ENCODE measurements at regions not wholly inside any gene's neighbourhood (a gene's known extent, or its start where the extent isn't known, plus 50 kb on each side); places are given as distances from the start of the nearest gene placed in this dataset.

DNA sequence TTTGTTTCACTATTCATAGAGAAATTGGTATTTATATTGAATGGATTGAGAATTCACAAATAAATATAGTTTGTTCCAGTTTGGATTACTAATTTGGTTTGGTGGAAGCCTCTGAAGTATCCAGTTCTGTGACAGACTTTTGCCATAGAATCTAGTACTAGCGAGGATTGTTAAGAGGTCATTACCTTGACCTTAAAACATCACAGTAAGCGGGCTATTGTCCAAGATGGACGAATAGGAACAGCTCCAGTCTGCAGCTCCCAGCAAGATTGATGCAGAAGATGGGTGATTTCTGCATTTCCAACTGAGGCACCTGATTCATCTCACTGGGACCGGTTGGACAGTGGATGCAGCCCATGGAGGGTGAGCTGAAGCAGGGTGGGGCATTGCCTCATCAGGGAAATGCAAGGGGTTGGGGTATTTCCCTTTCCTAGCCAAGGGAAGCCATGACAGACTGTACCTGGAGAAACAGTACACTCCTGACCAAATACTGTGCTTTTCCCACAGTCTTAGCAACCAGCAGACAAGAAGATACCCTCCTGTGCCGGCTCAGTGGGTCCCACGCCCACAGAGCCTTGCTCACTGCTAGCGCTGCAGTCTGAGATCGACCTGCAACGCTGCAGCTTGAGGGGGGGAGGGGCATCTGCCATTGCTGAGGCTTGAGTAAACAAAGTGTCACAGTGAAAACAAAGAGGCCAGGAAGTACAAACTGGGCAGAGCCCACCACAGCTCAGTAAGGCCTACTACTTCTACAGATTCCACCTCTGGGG lies 66.4 kb upstream of the NEDD9 start (continued):
- TF ChIP-seq, protein P1, sequence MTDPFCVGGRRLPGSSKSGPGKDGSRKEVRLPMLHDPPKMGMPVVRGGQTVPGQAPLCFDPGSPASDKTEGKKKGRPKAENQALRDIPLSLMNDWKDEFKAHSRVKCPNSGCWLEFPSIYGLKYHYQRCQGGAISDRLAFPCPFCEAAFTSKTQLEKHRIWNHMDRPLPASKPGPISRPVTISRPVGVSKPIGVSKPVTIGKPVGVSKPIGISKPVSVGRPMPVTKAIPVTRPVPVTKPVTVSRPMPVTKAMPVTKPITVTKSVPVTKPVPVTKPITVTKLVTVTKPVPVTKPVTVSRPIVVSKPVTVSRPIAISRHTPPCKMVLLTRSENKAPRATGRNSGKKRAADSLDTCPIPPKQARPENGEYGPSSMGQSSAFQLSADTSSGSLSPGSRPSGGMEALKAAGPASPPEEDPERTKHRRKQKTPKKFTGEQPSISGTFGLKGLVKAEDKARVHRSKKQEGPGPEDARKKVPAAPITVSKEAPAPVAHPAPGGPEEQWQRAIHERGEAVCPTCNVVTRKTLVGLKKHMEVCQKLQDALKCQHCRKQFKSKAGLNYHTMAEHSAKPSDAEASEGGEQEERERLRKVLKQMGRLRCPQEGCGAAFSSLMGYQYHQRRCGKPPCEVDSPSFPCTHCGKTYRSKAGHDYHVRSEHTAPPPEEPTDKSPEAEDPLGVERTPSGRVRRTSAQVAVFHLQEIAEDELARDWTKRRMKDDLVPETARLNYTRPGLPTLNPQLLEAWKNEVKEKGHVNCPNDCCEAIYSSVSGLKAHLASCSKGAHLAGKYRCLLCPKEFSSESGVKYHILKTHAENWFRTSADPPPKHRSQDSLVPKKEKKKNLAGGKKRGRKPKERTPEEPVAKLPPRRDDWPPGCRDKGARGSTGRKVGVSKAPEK (CRISPR knock-in tag; IDR thresholded peaks at IDR 0.05; ENCODE audit: borderline replicate concordance): no peak
- peak; percentile 82; the same call in 1 of the 2 replicates for TF ChIP-seq KLF11 (CRISPR knock-in tag; IDR thresholded peaks at IDR 0.05)
- peak; percentile 91 for TF ChIP-seq REL (CRISPR knock-in tag; conservative IDR thresholded peaks at IDR 0.05)
- TF ChIP-seq MYPOP (CRISPR knock-in tag; IDR thresholded peaks at IDR 0.05): peak; percentile 67; the same call in 1 of the 2 replicates
- peak; percentile 91 for TF ChIP-seq RARA (CRISPR knock-in tag; IDR thresholded peaks at IDR 0.05)
- TF ChIP-seq ZNF235 (CRISPR knock-in tag; IDR thresholded peaks at IDR 0.05; ENCODE audit: borderline replicate concordance): peak; percentile 87; the same call in 1 of the 2 replicates
- peak; percentile 91 for TF ChIP-seq ZSCAN31 (CRISPR knock-in tag; IDR thresholded peaks at IDR 0.05; ENCODE audit: low read depth)
- peak; percentile 88 for TF ChIP-seq KMT2B (CRISPR knock-in tag; IDR thresholded peaks at IDR 0.05)
- no peak for TF ChIP-seq ZNF484 (CRISPR knock-in tag; IDR thresholded peaks at IDR 0.05; ENCODE audit: borderline replicate concordance, low read depth)
- no peak for TF ChIP-seq PAWR (CRISPR knock-in tag; IDR thresholded peaks at IDR 0.05; ENCODE audit: borderline replicate concordance)
- peak; percentile 76; the same call in 1 of the 2 replicates for TF ChIP-seq HOXA5 (CRISPR knock-in tag; IDR thresholded peaks at IDR 0.05)
- TF ChIP-seq SIN3A (IDR thresholded peaks at IDR 0.05; ENCODE audit: borderline replicate concordance, low read depth, low read length): peak; percentile 63; the same call in 1 of the 2 replicates
- TF ChIP-seq HMGA1 (CRISPR knock-in tag; conservative IDR thresholded peaks at IDR 0.05): no peak
- TF ChIP-seq PBX2 (CRISPR knock-in tag; IDR thresholded peaks at IDR 0.05): 0 out of 2 replicates have a peak, but pooled peaks have one; percentile 42
- no peak for TF ChIP-seq ZBTB2 (CRISPR knock-in tag; IDR thresholded peaks at IDR 0.05; ENCODE audit: low read depth)
- no peak for TF ChIP-seq ZNF101 (CRISPR knock-in tag; IDR thresholded peaks at IDR 0.05; ENCODE audit: borderline replicate concordance, low read depth)
- TF ChIP-seq, protein P2, sequence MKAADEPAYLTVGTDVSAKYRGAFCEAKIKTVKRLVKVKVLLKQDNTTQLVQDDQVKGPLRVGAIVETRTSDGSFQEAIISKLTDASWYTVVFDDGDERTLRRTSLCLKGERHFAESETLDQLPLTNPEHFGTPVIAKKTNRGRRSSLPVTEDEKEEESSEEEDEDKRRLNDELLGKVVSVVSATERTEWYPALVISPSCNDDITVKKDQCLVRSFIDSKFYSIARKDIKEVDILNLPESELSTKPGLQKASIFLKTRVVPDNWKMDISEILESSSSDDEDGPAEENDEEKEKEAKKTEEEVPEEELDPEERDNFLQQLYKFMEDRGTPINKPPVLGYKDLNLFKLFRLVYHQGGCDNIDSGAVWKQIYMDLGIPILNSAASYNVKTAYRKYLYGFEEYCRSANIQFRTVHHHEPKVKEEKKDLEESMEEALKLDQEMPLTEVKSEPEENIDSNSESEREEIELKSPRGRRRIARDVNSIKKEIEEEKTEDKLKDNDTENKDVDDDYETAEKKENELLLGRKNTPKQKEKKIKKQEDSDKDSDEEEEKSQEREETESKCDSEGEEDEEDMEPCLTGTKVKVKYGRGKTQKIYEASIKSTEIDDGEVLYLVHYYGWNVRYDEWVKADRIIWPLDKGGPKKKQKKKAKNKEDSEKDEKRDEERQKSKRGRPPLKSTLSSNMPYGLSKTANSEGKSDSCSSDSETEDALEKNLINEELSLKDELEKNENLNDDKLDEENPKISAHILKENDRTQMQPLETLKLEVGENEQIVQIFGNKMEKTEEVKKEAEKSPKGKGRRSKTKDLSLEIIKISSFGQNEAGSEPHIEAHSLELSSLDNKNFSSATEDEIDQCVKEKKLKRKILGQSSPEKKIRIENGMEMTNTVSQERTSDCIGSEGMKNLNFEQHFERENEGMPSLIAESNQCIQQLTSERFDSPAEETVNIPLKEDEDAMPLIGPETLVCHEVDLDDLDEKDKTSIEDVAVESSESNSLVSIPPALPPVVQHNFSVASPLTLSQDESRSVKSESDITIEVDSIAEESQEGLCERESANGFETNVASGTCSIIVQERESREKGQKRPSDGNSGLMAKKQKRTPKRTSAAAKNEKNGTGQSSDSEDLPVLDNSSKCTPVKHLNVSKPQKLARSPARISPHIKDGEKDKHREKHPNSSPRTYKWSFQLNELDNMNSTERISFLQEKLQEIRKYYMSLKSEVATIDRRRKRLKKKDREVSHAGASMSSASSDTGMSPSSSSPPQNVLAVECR (CRISPR knock-in tag; IDR thresholded peaks at IDR 0.05; ENCODE audit: borderline replicate concordance): peak; percentile 87; the same call in 1 of the 2 replicates
- TF ChIP-seq EZH2 (conservative IDR thresholded peaks at IDR 0.05; ENCODE audit: low read depth, low read length): no peak

Measured in HepG2 (cell line).